ENCODE measurements at regions not wholly inside any gene's neighbourhood (a gene's known extent, or its start where the extent isn't known, plus 50 kb on each side); places are given as distances from the start of the nearest gene placed in this dataset.

DNA sequence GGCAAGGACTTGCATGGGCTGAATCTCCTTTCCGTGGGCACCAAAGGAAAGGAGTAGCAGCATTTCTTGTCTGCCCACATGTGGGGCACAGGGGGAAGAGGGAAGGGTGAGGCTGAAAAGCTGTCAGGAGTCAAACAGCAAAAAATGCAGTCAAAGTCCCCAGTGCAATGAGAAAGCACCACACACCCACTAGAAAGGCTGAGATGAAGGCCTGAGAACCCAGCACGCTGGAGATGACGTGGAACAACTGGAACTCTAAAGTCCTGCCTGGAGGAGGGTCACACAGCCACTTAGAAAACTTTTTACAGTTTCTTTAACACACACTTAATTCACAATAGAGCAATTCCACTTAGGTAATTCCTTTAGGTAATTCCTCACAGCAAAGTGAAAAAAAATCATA is 94.6 kb upstream of the IGFBPL1 start:
- TF ChIP-seq, protein P1, sequence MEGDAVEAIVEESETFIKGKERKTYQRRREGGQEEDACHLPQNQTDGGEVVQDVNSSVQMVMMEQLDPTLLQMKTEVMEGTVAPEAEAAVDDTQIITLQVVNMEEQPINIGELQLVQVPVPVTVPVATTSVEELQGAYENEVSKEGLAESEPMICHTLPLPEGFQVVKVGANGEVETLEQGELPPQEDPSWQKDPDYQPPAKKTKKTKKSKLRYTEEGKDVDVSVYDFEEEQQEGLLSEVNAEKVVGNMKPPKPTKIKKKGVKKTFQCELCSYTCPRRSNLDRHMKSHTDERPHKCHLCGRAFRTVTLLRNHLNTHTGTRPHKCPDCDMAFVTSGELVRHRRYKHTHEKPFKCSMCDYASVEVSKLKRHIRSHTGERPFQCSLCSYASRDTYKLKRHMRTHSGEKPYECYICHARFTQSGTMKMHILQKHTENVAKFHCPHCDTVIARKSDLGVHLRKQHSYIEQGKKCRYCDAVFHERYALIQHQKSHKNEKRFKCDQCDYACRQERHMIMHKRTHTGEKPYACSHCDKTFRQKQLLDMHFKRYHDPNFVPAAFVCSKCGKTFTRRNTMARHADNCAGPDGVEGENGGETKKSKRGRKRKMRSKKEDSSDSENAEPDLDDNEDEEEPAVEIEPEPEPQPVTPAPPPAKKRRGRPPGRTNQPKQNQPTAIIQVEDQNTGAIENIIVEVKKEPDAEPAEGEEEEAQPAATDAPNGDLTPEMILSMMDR (IDR thresholded peaks at IDR 0.05), result no peak
- TF ChIP-seq POLR2A (IDR thresholded peaks at IDR 0.05), result no peak
